Stimulated activated CD8-positive, alpha-beta memory T cell treated with anti-CD3 and anti-CD28 coated beads, Interleukin-15, amount 100 ng/mL, for 1 hour (primary cell): ENCODE measurements at regions not wholly inside any gene's neighbourhood (a gene's known extent, or its start where the extent isn't known, plus 50 kb on each side); places are given as distances from the start of the nearest gene placed in this dataset.
"Not testable (repeated sequence)": the region's sequence is repeated elsewhere in the genome, so short reads cannot be mapped to it uniquely, and the experiment has no call there.

Experiments used
- DNase-seq: peaks from one replicate; pipeline ENCODE4 v3.0.0-alpha.2; 2020; ENCODE audit warnings: low read depth

DNA sequence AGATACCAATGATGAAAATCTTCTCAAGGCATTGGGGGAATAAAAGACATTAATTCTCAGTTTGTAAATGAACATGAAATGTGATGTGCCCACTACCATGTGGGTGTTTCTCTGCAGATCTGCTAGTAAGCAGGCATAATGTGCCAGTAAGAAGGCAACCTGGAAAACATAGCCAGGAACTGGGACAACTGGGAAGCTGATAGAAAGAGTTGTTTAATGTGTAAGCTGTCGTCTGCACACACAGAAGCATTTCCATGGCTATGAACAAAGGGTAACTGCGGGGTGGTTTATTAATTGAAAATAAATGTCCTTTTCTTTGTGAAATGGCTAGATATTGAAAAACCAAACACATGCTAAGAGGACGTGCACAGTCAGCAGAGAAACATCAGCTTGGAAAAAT lies 52.0 kb downstream of the ZC3H11B start:
- no peak for DNase-seq

GRCh38 chr1:219559899-219560298 lies 53.0 kb downstream of the ZC3H11B start:
- no peak for DNase-seq

- no peak for DNase-seq
Measured at GRCh38 chr1:219555806-219556205, 57.1 kb downstream of the ZC3H11B start.

DNA sequence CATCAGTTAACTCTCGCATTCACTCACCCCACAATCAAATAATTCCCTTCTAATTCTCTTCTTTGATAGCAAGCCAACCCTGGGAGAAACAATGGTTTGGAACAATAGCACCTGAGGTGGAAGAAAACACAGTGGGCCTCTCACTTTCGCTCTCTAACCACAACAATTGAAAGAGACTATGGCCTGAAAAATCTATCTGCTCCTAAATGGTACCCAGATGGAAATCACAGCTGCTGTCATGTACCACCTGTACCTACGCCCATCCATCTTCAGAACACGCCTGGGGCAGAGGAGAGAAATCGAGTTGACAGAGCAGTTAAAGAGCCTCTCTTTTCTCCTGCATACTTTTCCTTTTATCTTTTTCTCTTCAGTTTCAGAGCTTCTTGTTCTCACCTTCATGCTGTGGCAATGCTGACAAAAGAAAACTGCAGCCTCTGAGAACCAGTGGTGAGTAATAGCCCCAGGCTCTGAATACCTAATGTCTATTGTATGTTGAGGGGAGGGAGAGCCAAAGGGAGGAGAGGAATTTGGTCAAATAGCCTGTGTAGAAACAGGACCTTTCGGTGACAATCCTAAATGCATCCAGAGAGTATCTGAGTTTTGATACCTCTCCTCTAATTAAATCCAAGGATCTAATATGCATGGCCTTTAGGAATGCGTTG lies 57.7 kb downstream of the ZC3H11B start:
- no peak for DNase-seq

GRCh38 chr1:219553934-219554502 lies 58.9 kb downstream of the ZC3H11B start:
- DNase-seq: no peak

GRCh38 chr1:219550201-219550600 lies 62.7 kb downstream of the ZC3H11B start:
- no peak for DNase-seq

GRCh38 chr1:219549215-219549614 lies 63.7 kb downstream of the ZC3H11B start:
- no peak for DNase-seq

GRCh38 chr1:219548386-219548785 lies 64.5 kb downstream of the ZC3H11B start:
- no peak for DNase-seq

DNA sequence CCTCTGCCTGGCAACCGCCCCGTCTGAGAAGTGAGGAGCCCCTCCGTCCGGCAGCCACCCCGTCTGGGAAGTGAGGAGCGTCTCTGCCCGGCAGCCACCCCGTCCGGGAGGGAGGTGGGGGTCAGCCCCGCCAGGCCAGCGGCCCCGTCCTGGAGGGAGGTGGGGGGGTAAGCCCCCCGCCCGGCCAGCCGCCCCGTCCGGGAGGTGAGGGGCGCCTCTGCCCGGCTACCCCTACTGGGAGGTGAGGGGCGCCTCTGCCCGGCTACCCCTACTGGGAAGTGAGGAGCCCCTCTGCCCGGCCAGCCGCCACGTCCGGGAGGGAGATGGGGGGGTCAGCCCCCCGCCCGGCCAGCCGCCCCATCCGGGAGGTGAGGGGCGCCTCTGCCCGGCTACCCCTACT lies 67.1 kb downstream of the ZC3H11B start:
- DNase-seq: not testable (repeated sequence)

- DNase-seq: no peak
Measured at GRCh38 chr1:219544163-219544846, 68.6 kb downstream of the ZC3H11B start.

DNA sequence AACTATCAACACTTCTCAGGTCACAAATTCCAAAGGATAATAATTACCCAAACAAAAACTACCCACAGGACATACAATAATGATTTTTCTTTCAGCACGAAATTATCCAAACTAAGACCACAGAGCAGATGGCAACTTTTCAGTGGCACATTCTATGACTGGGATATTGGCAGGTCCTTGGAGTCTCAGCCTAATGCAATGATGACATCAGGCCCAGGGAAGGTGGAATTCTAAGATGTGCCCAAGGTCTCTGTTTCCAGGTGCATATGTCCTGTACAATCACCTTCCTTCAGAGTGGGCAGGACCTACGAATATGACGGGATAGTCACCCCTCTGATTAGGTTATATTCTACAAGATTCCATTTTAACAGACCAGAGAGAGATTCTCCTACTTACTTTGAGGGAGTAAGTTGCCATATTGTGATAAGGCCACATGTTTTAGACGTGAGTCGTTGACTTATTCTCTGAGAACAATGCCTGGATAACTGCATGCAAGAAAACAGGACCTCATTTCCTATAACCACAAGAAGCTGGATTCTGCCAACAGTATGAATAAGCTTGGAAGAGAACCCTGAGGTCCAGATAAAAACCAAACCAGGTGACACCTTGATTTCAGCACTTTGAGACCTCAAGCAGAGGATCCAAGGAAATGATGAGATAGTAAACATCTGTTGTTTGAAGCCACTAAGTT lies 69.9 kb downstream of the ZC3H11B start:
- DNase-seq: no peak

DNA sequence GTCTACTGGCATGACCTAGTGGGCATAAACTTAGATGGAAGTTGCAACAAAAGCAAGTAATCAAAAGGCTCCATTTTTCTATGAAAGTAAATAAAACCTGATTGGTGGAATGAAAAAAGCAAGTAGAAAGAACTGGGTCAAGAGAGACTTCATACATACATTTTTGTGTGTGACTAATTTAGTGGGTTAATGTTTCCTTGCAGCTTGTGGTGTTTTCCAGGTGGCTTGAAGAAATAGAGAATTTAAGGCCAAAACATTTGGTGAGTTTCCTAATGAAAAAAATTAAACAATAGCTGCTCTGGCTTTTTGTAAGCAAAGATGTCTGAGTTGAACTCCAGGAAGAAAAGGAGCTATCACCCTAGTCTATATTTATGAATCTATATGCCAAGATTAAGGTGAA lies 71.0 kb downstream of the ZC3H11B start:
- no peak for DNase-seq

DNA sequence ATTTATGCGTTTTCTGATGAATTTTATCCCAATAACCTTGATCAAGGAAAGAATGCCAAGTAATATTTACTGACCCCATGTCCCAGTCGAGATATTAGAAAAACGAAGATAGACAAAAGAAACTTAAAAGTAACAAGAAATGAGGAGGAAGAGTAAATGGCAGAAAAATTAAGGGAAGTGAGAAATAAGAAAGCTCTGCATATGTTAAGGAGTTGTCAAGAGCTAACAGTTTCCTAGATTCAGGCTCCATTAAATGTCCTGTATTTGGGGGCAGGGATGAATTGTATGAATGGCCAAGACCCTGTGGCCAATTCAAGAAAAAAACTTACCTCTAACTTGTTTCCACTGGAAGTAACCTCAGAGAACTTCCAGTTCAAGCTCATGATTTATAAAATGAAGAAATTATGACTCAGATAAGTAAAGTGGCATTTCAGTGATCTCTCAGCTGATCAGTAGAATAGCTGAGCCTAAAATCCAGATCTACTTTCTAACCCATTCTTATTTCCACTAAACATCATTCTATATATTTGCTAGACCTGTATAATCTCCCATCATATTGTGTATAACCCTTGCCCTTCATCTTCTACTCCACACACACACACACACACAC lies 73.2 kb downstream of the ZC3H11B start:
- DNase-seq: no peak

DNA sequence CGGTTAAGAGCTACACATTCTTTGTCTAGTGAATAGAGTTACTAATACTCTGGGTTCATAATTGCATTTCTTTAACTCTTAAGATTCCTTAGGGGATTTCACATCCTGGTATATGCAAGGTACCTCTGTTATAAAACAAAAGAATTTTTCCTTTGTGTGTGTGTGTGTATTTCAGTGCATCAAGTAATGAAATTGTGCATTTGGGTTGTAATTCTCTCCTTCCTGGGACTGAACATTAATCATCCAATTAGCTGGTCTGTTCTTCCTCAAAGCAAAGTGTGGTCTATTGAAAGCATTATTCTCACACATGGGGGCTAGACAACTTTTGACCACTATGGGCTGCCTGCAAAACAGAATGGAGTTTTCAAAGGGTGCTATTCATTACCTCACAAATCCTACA lies 74.0 kb downstream of the ZC3H11B start:
- DNase-seq: no peak

DNA sequence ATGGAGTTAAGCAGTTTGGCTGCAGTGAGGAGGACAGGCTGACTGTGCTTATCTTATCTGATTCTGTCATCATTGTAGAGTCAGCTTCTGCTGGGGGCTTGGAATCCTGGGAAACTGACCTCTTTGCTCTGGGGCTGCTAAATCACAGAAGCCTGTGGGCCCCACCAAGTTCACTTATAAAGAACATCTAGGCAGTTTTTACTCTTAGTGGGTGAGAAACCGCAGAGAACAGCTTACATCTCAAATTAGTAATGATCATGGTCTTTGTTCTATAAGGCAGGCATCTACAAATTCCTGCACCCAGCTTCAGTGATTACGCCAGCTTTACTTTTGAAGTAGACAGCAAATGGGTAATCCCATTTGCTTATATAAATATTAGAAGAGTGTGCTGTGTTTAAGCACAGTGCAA lies 75.7 kb downstream of the ZC3H11B start:
- no peak for DNase-seq

DNA sequence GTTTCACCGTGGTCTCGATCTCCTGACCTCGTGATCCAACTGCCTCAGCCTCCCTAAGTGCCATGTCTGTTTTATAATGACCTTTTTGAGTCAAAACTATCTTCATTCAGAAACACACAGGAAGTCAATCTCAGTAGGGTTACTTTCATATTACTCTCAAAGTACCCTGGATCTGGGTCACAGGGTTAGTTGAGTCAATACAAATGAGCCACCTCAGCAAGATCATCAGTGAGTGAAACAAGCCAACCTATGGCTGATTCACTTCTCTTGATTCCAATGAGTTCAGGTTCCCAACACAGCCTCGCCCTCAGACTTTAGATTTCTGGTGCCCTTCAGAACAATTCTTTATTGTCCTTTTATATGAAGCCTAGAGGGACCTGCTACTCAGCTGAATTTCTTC lies 76.9 kb downstream of the ZC3H11B start:
- DNase-seq: no peak

GRCh38 chr1:219534991-219535390 lies 77.9 kb downstream of the ZC3H11B start:
- no peak for DNase-seq

- no peak for DNase-seq
Measured at GRCh38 chr1:219533280-219533679, 79.6 kb downstream of the ZC3H11B start.

- no peak for DNase-seq
Measured at GRCh38 chr1:219529116-219529515, 83.8 kb downstream of the ZC3H11B start.

GRCh38 chr1:219528633-219529032 lies 84.3 kb downstream of the ZC3H11B start:
- no peak for DNase-seq

GRCh38 chr1:219527994-219528393 lies 84.9 kb downstream of the ZC3H11B start:
- no peak for DNase-seq

DNA sequence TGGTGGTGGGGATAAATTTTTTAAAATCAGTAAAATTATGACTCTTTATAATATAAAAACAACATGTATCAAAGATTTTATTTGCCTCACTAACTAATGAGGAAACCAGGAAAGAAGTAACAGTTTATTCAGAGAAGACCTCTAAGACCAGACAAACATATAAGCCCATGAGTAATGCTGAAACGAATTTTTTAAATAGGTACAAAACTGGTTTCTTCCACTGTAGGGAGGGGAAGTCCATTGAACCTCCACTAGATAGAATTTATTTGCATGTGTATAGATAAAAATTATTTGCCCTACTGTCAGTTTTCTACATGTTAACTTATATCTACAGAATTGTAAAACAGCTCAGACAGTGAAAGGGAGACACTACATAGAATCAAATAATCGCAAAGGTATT lies 86.8 kb downstream of the ZC3H11B start:
- no peak for DNase-seq

- DNase-seq: no peak
Measured at GRCh38 chr1:219523411-219523810, 89.5 kb downstream of the ZC3H11B start.
